MCF 10A (cell line): ENCODE measurements at regions not wholly inside any gene's neighbourhood (a gene's known extent, or its start where the extent isn't known, plus 50 kb on each side); places are given as distances from the start of the nearest gene placed in this dataset.

Experiments used
- BruUV-seq: library from RNA; stranded (reverse); fragments of 400-500 nt; replicated peaks from 2 replicates; lab custom pipeline; 2021; lab: Mats Ljungman, UMichigan
- CTCF ChIA-PET: fragments of 300-600 bp; sonication (Branson Sonifier 250); formaldehyde crosslinking; extraction: SDS; loops from one replicate; lab custom pipeline; 2021; ENCODE audit warnings: antibody characterized with exemption, inconsistent platforms; lab: Yijun Ruan, JAX
- POLR2A ChIA-PET: fragments of 300-600, 350-650 bp; sonication (Branson Sonifier 250); formaldehyde crosslinking; extraction: SDS; loops from one replicate; lab custom pipeline; 2020; ENCODE audit warnings: antibody characterized with exemption, inconsistent platforms; lab: Yijun Ruan, JAX
- DNase-seq: peaks from one replicate; pipeline ENCODE4 v3.0.0-alpha.2; 2018; ENCODE audit not compliant: unreplicated experiment
- H3K27ac Mint-ChIP-seq: one replicate; pipeline ENCODE4 v1.8.0; 2022; ENCODE audit warnings: mild to moderate bottlenecking, low read depth, mixed read lengths; ENCODE audit not compliant: unreplicated experiment
- H3K27me3 Mint-ChIP-seq: one replicate; pipeline ENCODE4 v1.8.0; 2022; ENCODE audit warnings: mixed read lengths; ENCODE audit not compliant: insufficient read depth, unreplicated experiment
- H3K36me3 Mint-ChIP-seq: one replicate; pipeline ENCODE4 v1.8.0; 2022; ENCODE audit warnings: mild to moderate bottlenecking, moderate library complexity, mixed read lengths; ENCODE audit not compliant: insufficient read depth, unreplicated experiment
- H3K4me1 Mint-ChIP-seq: one replicate; pipeline ENCODE4 v1.8.0; 2022; ENCODE audit warnings: mixed read lengths; ENCODE audit not compliant: insufficient read depth, unreplicated experiment
- H3K4me3 Mint-ChIP-seq: one replicate; pipeline ENCODE4 v1.8.0; 2022; ENCODE audit warnings: mild to moderate bottlenecking, moderate library complexity, mixed read lengths; ENCODE audit not compliant: unreplicated experiment
- H3K9me3 Mint-ChIP-seq: one replicate; pipeline ENCODE4 v1.8.0; 2022; ENCODE audit warnings: mixed read lengths; ENCODE audit not compliant: unreplicated experiment
- CTCF ChIP-seq: fragments of 200-600 bp; IDR thresholded peaks from one replicate; pipeline ENCODE4 v1.8.0; 2022; ENCODE audit warnings: antibody characterized with exemption, mild to moderate bottlenecking; ENCODE audit not compliant: unreplicated experiment
- intact Hi-C: fragments of 100-400 bp; cut with micrococcal nuclease; formaldehyde crosslinking; loops from 2 replicates; pipeline ENCODE4 v1.14.1; 2022

GRCh38 chr16:73219176-73219575, 171.2 kb upstream of the ZFHX3 start:
- no peak overlapping the region for H3K27ac Mint-ChIP-seq
- TF ChIP-seq CTCF: no peak
- no peaks in the 10 kb centered on the region for H3K4me1 Mint-ChIP-seq
- no peak overlapping the region for H3K4me3 Mint-ChIP-seq
- H3K9me3 Mint-ChIP-seq: no peaks in the 10 kb centered on the region
- no TSS peak for BruUV-seq
- ChIA-PET CTCF (interaction anchor here (0.6 to 1.2 kb wide), 4 partner anchors 10 to 659 kb away, joined by 3 to 4 read pairs (median 4); no protein-coding TSS in a partner anchor), POLR2A (no interaction called here)
- DNase-seq: no peak
- no peaks in the 10 kb centered on the region for H3K36me3 Mint-ChIP-seq
- intact Hi-C loops: no loop called here
- H3K27me3 Mint-ChIP-seq: peaks cover 42% of the 10 kb centered on the region

- Mint-ChIP-seq H3K9me3 (no peaks in the 10 kb centered on the region), H3K27ac (no peak overlapping the region), H3K4me3 (no peak overlapping the region), H3K4me1 (no peaks in the 10 kb centered on the region), H3K27me3 (peaks cover 27% of the 10 kb centered on the region), H3K36me3 (no peaks in the 10 kb centered on the region)
- peak; percentile 19 for TF ChIP-seq CTCF
- CTCF ChIA-PET: interaction anchor here (0.6 to 1.2 kb wide), 12 partner anchors 11 to 1022 kb away, joined by 3 to 6 read pairs (median 3); no protein-coding TSS in a partner anchor
- no TSS peak for BruUV-seq
- POLR2A ChIA-PET: no interaction called here
- DNase-seq: no peak
- intact Hi-C loops: no loop called here
Measured at GRCh38 chr16:73217654-73218053, 169.7 kb upstream of the ZFHX3 start.

GRCh38 chr16:73216932-73217331, 169.0 kb upstream of the ZFHX3 start:
- BruUV-seq: no TSS peak
- intact Hi-C loops: no loop called here
- POLR2A ChIA-PET: no interaction called here

GRCh38 chr16:73215678-73216377, 167.9 kb upstream of the ZFHX3 start:
- no peak for TF ChIP-seq CTCF
- Mint-ChIP-seq H3K9me3 (no peaks in the 10 kb centered on the region), H3K4me1 (no peaks in the 10 kb centered on the region), H3K36me3 (no peaks in the 10 kb centered on the region), H3K27ac (no peak overlapping the region), H3K27me3 (peaks cover 9% of the 10 kb centered on the region), H3K4me3 (no peak overlapping the region)
- CTCF ChIA-PET: interaction anchor here (0.8 to 1.2 kb wide), 2 partner anchors 29 to 347 kb away, joined by 3 read pairs; no protein-coding TSS in a partner anchor
- no peak for DNase-seq
- BruUV-seq: no TSS peak
- POLR2A ChIA-PET: no interaction called here
- intact Hi-C loops: no loop called here

More at GRCh38 chr16:73216932-73217331, 169.0 kb upstream of the ZFHX3 start:
- Mint-ChIP-seq H3K27ac (no peak overlapping the region), H3K9me3 (no peaks in the 10 kb centered on the region), H3K27me3 (peaks cover 20% of the 10 kb centered on the region), H3K4me3 (no peak overlapping the region), H3K4me1 (no peaks in the 10 kb centered on the region), H3K36me3 (no peaks in the 10 kb centered on the region)
- CTCF ChIA-PET: interaction anchor here (0.6 to 1.0 kb wide), 6 partner anchors 15 to 718 kb away, joined by 3 to 6 read pairs (median 4); no protein-coding TSS in a partner anchor
- TF ChIP-seq CTCF: no peak
- no peak for DNase-seq
